ENCODE measurements at regions not wholly inside any gene's neighbourhood (a gene's known extent, or its start where the extent isn't known, plus 50 kb on each side); places are given as distances from the start of the nearest gene placed in this dataset.

GRCh38 chr2:9735335-9735734 lies 104.5 kb upstream of the YWHAQ start:
- TF ChIP-seq CTCF (IDR thresholded peaks at IDR 0.05 in 8 of 11, conservative IDR thresholded peaks at IDR 0.05 in 3 of 11) (no peak), POLR2A (IDR thresholded peaks at IDR 0.05) (no peak), POLR2AphosphoS5 (IDR thresholded peaks at IDR 0.05) (no peak)
